Gastrocnemius medialis (tissue), 4 donors: ENCODE measurements at regions not wholly inside any gene's neighbourhood (a gene's known extent, or its start where the extent isn't known, plus 50 kb on each side); places are given as distances from the start of the nearest gene placed in this dataset.
"Not testable (repeated sequence)": the region's sequence is repeated elsewhere in the genome, so short reads cannot be mapped to it uniquely, and the experiment has no call there.

Experiments used
- ATAC-seq, 2 donors: fragments of 150-250 bp; one replicate each; pipeline ENCODE4 v1.9.1; 2016
- DNase-seq, 2 donors: peaks; one replicate each; pipeline ENCODE4 v3.0.0-alpha.2; 2019
- H3K27ac ChIP-seq, 4 donors: fragments of 200-600 bp; sonication (generic); 1 replicate in 1 of 4; 2 replicates in 3 of 4; pipeline ENCODE4 v1.5.1; 2016 to 2018; ENCODE audit warnings: mild to moderate bottlenecking in 2 of 4, moderate library complexity in 1 of 4
- H3K27me3 ChIP-seq, 3 donors: fragments of 200-600 bp; sonication (generic) in 2 of 3; 1 replicate in 1 of 3; 2 replicates in 2 of 3; pipeline versions ENCODE4 v1.5.1 to v1.6.0; 2016 to 2019; ENCODE audit warnings: mild to moderate bottlenecking in 1 of 3, moderate library complexity in 1 of 3
- H3K36me3 ChIP-seq, 2 donors: fragments of 200-600 bp; sonication (generic) in 1 of 2; one replicate each; pipeline ENCODE4 v1.5.1; 2017 to 2018
- H3K4me1 ChIP-seq, 2 donors: fragments of 200-600 bp; sonication (generic) in 1 of 2; one replicate each; pipeline ENCODE4 v1.5.1; 2016 to 2017; ENCODE audit warnings: mild to moderate bottlenecking in 2 of 2
- H3K4me3 ChIP-seq, 4 donors: fragments of 200-600 bp; sonication (generic) in 3 of 4; 1 replicate in 1 of 4; 2 replicates in 3 of 4; pipeline ENCODE4 v1.5.1; 2016 to 2019; ENCODE audit warnings: mild to moderate bottlenecking in 2 of 4
- H3K9me3 ChIP-seq, 3 donors: fragments of 200-600 bp; sonication (generic) in 2 of 3; 1 replicate in 1 of 3; 2 replicates in 2 of 3; pipeline ENCODE4 v1.5.1; 2016 to 2019
- POLR2A ChIP-seq, 2 donors: fragments of 450-650 bp; IDR thresholded peaks; one replicate each; pipeline ENCODE4 v1.6.1; 2017; ENCODE audit warnings: antibody characterized with exemption in 2 of 2, mild to moderate bottlenecking in 2 of 2, moderate library complexity in 2 of 2
- in situ Hi-C, 4 donors: fragments of 200-750 bp; cut with MboI; loops; one replicate each; pipeline versions ENCODE4 v1.15.0 to v1.8.0; 2017; ENCODE audit warnings: low sequenced_read_pairs in 4 of 4
- intact Hi-C: fragments of 100-400 bp; cut with DNase I; formaldehyde crosslinking; loops from one replicate; pipeline ENCODE4 v1.15.1; 2023; ENCODE audit warnings: low total_unique reads
- TF ChIP-seq, protein P1 (sequence below), 5 experiments: fragments of 450-650 bp in 3 of 5; fragments of 200-600 bp in 2 of 5; sonication (generic) in 2 of 5; IDR thresholded peaks in 4 of 5; conservative IDR thresholded peaks in 1 of 5; 1 replicate in 4 of 5; 2 replicates in 1 of 5; pipeline ENCODE4 v1.5.1; 2016 to 2019; ENCODE audit warnings: antibody characterized with exemption in 5 of 5, mild to moderate bottlenecking in 3 of 5, moderate library complexity in 3 of 5

DNA sequence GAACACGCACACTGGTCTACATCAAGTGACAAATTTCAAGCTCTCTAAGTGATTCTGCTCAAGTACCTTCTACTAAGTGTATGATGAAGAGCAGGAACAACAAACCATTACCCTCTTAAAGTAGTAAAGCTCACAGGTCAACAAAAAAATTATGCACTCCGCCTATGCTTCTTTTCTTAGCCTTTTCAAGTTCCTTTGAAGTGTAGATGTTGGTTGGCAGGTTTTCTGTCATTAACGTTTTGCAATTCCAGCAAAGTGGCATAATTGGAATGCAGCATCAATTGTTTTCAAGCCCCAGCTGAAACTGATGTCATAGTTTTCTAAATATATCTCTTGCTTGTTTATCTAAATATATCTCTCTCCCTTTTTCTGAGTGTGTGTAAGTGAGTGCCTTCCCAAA is 396.9 kb upstream of the EYS start:
- ATAC-seq (no peak), DNase-seq (no peak)
- TF ChIP-seq, protein P1, sequence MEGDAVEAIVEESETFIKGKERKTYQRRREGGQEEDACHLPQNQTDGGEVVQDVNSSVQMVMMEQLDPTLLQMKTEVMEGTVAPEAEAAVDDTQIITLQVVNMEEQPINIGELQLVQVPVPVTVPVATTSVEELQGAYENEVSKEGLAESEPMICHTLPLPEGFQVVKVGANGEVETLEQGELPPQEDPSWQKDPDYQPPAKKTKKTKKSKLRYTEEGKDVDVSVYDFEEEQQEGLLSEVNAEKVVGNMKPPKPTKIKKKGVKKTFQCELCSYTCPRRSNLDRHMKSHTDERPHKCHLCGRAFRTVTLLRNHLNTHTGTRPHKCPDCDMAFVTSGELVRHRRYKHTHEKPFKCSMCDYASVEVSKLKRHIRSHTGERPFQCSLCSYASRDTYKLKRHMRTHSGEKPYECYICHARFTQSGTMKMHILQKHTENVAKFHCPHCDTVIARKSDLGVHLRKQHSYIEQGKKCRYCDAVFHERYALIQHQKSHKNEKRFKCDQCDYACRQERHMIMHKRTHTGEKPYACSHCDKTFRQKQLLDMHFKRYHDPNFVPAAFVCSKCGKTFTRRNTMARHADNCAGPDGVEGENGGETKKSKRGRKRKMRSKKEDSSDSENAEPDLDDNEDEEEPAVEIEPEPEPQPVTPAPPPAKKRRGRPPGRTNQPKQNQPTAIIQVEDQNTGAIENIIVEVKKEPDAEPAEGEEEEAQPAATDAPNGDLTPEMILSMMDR (IDR thresholded peaks at IDR 0.05 in 4 of 5, conservative IDR thresholded peaks at IDR 0.05 in 1 of 5) = no peak
- no peak for TF ChIP-seq POLR2A (IDR thresholded peaks at IDR 0.05)
- Histone ChIP-seq H3K27ac (no peak overlapping the region), H3K27me3 (no peaks in the 10 kb centered on the region), H3K4me1 (no peaks in the 10 kb centered on the region), H3K9me3 (no peaks in the 10 kb centered on the region), H3K36me3 (no peaks in the 10 kb centered on the region), H3K4me3 (no peak overlapping the region)
- intact Hi-C loops (no loop called here), in situ Hi-C loops (no loop called here)

DNA sequence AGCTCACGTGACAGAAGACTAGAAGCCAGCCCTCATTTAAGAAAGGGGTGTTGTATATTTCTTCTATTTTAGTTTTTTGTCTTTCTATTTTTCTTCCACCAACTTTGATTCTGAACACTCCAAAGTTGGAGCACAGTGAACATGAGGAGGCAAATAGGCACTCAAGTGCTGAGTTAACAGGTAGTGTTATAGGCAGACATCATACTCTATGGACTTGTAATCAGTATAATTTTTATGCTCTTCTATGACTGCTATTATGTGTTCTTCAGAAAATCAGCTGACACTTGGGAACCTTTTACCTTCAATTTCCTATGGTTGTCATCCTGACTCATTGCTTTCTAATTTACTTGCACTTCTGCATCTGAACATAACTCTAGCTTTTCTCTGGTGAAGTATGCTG is 396.3 kb upstream of the EYS start:
- Histone ChIP-seq H3K4me1 (no peaks in the 10 kb centered on the region), H3K27me3 (no peaks in the 10 kb centered on the region), H3K4me3 (no peak overlapping the region), H3K9me3 (no peaks in the 10 kb centered on the region), H3K36me3 (no peaks in the 10 kb centered on the region), H3K27ac (no peak overlapping the region)
- in situ Hi-C loops (no loop called here), intact Hi-C loops (no loop called here)
- ATAC-seq (no peak), DNase-seq (no peak)
- no peak for TF ChIP-seq POLR2A (IDR thresholded peaks at IDR 0.05)

DNA sequence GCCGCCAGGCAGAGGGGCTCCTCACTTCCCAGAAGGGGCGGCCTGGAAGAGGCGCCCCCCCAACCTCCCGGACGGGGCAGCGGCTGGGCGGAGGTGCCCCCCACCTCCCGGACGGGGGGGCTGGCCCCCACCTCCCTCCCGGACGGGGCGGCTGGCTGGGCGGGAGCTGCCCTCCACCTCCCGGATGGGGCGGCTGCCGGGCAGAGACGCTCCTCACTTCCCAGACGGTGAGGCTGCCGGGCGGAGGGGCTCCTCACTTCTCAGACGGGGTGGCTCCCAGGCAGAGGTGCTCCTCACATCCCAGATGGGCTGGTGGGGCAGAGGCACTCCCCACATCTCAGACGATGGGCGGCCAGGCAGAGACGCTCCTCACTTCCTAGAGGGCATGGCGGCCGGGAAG is 389.7 kb upstream of the EYS start:
- DNase-seq (no peak), ATAC-seq (no peak)
- no peaks in the 10 kb centered on the region for H3K36me3 ChIP-seq
- in situ Hi-C loops (no loop called here), intact Hi-C loops (no loop called here)
- no peak overlapping the region for H3K4me3 ChIP-seq
- no peaks in the 10 kb centered on the region for H3K9me3 ChIP-seq
- no peaks in the 10 kb centered on the region for H3K4me1 ChIP-seq
- H3K27ac ChIP-seq = no peak overlapping the region
- TF ChIP-seq, protein P1 (IDR thresholded peaks at IDR 0.05 in 4 of 5, conservative IDR thresholded peaks at IDR 0.05 in 1 of 5) = no peak
- TF ChIP-seq POLR2A (IDR thresholded peaks at IDR 0.05) = no peak
- no peaks in the 10 kb centered on the region for H3K27me3 ChIP-seq

DNA sequence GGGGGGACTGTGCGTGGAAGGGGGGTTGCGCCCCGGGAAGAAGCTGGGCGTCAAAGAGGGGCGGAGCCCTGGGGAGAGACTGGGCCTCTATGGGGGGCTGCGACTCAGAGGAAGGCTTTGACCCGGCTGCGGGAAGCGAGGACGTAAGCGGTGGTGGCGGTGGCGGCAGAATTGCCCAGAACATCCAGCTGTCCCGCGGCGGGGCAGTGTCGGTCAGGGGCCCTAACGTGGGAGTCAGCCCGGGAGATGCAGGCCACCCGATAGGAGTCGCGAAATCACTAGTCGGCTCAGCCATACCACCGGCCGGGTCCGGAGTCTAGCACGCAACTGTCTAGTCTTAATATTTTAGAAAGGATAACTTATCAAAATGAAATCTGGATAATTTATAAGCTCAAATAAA is 387.6 kb upstream of the EYS start:
- in situ Hi-C loops (no loop called here), intact Hi-C loops (no loop called here)
- ATAC-seq = no peak
- H3K9me3 ChIP-seq = no peaks in the 10 kb centered on the region
- no peaks in the 10 kb centered on the region for H3K4me1 ChIP-seq
- H3K36me3 ChIP-seq = no peaks in the 10 kb centered on the region
- TF ChIP-seq, protein P1 (IDR thresholded peaks at IDR 0.05 in 4 of 5, conservative IDR thresholded peaks at IDR 0.05 in 1 of 5) = no peak
- no peak for TF ChIP-seq POLR2A (IDR thresholded peaks at IDR 0.05)
- no peaks in the 10 kb centered on the region for H3K27me3 ChIP-seq
- DNase-seq = no peak
- no peak overlapping the region for H3K4me3 ChIP-seq
- H3K27ac ChIP-seq = no peak overlapping the region

DNA sequence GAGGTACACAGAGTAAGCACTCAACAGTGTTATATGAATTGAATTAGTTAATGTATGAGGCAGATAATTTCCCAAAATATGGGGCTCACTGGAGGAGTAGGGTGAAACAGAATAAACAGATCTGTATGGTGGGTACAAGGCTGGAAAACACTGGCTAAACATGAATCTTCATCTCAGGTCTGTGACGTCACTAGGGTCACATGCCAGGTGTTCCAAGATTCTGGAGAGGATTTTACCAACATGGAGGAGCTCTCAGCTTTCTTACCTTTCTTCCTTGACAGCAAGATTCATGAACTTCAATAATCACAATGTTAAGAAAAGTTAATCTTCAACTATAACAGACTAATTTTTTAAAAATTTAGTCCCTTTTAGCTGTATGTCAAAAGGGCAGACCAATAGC is 385.3 kb upstream of the EYS start:
- ATAC-seq, in situ Hi-C loops, H3K36me3 ChIP-seq, H3K4me1 ChIP-seq, H3K9me3 ChIP-seq, H3K4me3 ChIP-seq, H3K27ac ChIP-seq, DNase-seq, H3K27me3 ChIP-seq, intact Hi-C loops: not testable (repeated sequence)

DNA sequence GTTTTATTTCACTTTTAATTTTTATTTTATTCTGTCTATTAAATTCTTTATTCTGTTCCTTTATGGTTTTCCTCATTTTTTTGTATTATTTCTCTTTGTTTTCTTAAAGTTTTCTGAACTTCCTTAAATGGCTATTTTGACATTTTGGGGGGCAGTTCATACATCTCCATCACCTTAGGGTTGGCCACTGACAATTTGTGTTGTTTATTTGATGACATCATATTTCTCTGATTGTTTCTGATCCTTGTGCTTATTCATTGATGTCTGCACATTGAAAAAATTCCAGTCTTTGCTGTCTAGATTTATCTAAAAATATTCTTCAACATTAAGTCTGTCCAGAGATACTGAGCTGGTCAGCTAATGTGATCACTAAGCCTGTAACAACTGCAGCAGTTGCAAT is 379.5 kb upstream of the EYS start:
- ATAC-seq (no peak), DNase-seq (no peak)
- Histone ChIP-seq H3K36me3 (no peaks in the 10 kb centered on the region), H3K27me3 (no peaks in the 10 kb centered on the region), H3K9me3 (no peaks in the 10 kb centered on the region), H3K27ac (no peak overlapping the region), H3K4me3 (no peak overlapping the region), H3K4me1 (no peaks in the 10 kb centered on the region)
- no peak for TF ChIP-seq POLR2A (IDR thresholded peaks at IDR 0.05)
- TF ChIP-seq, protein P1 (IDR thresholded peaks at IDR 0.05 in 4 of 5, conservative IDR thresholded peaks at IDR 0.05 in 1 of 5) = no peak
- in situ Hi-C loops = no loop called here
- intact Hi-C loops = no loop called here
